ENCODE measurements at regions not wholly inside any gene's neighbourhood (a gene's known extent, or its start where the extent isn't known, plus 50 kb on each side); places are given as distances from the start of the nearest gene placed in this dataset.
"Not testable (repeated sequence)": the region's sequence is repeated elsewhere in the genome, so short reads cannot be mapped to it uniquely, and the experiment has no call there.

DNA sequence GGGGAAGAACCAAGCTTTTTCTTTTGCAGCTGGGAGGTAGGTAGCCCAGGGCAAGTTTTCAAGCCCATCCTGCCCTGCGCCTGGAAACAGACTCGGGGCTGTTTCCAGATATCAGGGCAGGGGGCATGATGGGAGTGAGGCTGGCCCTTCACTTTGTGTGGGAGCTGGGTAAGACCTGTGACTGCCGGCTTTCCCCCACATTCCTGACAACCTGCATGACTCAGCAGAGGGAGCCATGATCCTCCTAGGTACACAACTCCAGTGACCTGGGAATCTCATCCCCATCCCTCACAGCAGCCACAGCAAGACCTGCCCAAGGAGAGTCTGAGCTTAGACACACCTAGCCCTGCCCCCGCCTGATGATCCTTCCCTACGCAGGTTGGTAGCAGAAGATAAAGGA lies 280.8 kb downstream of the SOX4 start:
- no peak overlapping the region for H3K4me3 ChIP-seq (ENCODE audit: low read depth, low read length)

DNA sequence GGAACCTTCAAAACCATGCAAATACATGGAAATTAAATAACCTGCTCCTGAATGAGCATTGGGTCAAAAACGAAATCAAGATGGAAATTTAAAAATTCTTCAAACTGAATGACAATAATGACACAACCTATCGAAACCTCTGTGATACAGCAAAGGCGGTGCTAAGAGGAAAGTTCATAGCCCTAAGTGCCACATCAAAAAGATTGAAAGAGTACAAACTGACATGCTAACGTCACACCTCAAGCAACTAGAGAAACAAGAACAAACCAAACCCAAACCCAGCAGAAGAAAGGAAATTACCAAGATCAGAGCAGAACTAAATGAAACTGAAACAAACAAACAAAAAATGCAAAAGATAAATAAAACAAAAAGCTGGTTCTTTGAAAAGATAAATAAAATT lies 283.5 kb downstream of the SOX4 start:
- H3K4me3 ChIP-seq (ENCODE audit: low read depth, low read length) = not testable (repeated sequence)

DNA sequence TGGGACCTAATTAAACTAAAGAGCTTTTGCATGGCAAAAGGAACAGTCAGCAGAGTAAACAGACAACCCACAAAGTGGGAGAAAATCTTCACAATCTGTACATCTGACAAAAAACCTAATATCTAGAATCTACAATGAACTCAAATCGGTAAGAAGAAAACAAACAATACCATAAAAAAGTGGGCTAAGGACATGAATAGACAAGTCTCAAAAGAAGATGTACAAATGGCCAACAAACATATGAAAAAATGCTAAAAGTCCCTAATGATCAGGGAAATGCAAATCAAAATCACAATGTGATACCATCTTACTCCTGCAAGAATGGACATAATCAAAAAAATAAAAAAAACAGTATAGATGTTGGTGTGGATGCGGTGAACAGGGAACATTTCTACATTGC lies 286.7 kb downstream of the SOX4 start:
- H3K4me3 ChIP-seq (ENCODE audit: low read depth, low read length) = not testable (repeated sequence)

DNA sequence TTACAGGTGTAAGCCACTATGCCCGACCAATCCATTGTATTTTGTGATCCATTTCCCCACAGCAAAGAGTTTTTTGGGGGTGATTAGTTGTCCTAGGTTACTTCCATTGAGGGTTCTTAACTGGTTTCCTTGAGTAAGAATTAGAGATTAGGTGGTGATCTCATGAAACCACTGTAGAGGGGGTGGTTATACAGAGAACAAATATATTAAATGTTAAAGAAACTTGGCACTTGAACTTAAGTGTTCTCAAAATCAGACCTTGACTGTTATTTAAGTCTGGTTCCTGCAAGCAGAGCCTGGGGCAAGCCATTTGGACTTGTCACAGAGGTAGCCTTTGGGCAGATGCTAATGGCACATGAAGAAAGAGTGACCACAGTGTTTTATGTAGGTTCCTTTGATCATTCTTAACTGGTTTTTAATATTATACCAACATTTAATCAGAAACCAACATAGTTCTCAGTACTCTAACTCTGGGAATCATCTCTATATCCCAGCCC lies 288.5 kb downstream of the SOX4 start:
- no peak overlapping the region for H3K4me3 ChIP-seq (ENCODE audit: low read depth, low read length)

DNA sequence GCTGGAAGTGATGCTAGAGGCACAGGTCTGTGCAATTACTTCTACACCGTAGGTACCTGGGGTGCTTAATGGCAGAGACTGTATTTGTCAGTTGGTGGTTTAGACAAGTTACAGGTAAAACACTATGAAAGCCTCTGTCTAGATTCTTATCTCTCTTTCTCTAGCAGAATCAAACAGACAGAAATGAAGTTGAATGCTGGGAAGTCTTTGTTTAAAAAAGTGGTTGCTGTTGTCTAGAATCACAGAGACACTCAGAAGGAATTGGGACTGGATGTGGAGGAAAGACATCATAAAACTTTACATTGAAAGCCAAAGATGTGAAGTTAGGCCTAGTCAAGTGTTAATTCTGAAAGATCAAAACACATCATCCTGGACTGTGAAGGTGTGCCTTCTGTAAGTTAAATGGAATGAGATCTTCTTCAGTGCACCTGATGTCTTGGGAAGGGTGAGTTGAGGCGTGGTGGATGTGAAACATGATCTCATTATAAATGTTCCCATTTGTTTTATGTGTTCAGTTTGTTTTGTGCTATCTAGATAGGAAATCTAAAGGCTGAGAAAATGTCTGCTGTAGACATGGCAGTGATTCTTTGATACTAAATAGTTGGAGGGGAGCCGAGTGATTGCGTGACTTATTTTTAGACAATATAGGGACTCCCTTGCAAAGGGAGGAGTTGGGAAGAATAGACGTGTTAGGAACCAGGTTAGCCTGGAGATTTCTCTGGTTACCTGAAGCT lies 290.2 kb downstream of the SOX4 start:
- no peak overlapping the region for H3K4me3 ChIP-seq (ENCODE audit: low read depth, low read length)

DNA sequence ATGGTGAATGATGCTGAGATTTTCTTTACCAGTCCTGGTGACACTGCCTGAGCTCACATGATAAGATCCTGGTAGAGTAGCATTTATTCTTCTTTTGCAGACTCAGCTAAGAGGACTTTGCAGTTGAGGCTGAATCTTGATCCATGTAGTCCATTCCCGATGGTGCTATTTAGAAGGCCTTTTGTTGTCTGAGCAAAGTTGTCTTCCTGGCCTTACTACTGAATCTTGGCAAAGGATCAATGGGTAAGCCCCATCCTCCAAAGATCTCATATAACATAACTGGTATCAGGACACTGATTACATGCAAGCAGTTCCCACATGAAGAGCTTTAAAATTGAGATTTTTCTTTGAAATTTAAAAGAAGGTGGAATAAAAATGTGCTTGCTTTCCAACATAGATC lies 291.6 kb downstream of the SOX4 start:
- H3K4me3 ChIP-seq (ENCODE audit: low read depth, low read length) = no peak overlapping the region

DNA sequence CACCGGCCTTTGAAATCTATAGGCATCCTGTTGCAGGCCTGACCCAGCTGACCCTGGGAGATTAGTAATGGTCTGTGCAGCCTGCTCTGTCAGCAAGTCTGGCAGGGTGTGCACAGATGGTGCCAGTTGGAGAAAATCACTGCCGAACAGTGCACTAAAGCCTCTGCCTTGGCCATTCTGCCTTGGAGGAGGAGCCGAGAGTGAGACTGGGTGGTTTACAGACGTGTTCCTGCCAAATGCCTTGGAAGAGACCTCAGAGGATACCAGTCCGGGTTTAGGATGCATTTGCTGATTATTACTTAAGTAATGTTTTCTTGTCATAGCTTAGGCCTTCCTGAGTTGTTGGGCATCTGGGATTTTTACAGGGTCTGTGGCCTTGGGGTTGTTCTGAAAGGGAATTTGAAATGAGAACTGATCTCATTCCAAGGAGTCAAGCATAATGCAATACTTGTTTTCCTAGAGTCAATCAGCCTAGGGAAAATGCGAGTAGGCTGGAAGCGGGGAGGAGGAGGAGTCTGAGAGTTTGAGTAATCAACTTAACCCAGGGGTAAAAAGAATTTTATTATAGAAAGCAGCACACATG lies 292.1 kb downstream of the SOX4 start:
- H3K4me3 ChIP-seq (ENCODE audit: low read depth, low read length) = no peak overlapping the region

DNA sequence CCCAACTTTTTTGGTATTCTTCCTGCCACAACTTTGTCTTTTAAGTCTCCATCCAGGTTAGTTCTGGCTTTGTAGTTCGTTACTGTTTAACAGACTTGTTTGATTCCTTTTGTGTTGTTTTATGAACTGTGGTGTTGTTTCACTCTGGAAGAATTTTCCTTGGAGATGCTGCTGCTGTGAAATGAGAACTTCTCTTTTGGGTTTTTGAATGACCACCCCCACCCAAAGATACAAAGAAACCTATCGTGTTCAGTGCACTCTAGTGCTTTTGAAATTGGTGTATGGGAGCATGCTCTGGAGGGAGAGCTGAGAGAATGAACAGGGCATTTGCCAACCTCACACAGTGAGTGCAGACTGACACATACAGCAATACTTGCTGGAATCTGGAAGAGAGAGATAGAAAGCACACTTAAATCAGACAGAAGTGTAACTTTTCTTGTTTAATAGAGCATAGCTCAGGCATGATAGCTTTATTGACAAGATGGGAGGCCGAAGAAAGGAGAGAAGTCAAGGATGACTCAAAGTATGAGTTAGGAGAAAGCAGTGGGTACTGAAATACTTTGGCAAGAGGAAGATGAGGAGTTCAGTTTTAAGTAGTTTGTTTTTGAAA lies 293.1 kb downstream of the SOX4 start:
- no peak overlapping the region for H3K4me3 ChIP-seq (ENCODE audit: low read depth, low read length)

DNA sequence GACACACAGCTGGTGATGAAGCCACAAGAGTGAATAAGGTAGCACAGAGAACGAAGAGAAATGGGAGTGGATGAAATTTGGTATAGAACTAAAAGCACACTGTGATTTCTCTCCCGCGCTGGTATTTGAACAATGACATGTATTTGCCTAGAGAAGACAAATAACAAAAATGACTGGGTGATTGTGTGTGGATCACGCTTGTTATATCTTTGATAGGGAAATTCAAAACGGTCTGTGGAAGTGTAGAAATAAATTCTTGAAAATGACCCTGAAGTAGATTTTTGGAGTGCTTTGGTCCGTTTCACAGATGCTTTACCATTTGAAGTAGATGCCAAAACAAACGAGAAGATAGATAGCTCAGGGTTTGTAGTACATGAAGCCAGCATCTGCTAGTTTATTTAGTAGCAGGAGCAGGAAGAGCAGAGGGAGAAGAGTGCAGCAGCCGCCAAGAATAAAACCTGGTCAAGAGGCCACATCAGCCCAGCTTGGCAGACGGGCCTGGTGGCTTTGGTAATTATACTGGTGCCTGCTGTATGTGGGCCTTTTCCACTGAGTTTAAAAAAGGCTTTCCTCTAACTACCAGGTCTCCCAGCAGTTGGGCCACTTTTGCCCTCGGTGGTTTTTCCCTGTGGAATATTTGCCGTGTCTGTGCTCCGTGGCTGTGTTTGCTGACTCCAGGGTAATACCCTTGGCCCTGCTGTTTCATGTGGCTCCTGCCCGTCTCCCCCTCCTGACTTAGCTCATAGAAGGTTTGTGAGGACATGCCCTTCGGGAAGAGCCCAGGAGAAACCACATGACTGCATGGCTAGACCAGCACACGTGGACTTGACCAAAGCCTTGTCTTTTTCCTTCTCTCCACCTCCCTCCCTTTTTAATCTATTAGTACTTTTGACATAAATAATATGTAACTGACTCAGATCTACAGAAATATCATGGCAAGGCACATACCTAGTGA lies 294.0 kb downstream of the SOX4 start:
- H3K4me3 ChIP-seq (ENCODE audit: low read depth, low read length) = no peak overlapping the region

DNA sequence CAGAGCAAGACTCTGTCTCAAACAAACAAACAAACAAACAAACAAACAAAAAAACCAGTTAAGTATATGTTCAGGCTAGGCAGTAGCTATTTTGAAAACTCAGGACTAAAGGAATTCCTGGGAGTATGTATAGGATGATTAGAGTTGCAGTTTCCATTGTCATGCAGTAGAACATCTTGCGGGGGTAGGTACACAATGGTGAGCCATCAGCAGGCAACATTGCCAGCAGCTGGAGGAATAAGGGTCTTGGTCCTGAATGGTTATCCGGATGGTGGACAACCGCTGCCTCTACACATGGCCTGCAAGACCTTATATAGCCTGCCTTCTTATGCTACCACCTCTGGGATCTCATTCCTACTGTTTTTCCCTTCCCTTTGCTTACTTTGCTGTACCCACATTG lies 297.5 kb downstream of the SOX4 start:
- H3K4me3 ChIP-seq (ENCODE audit: low read depth, low read length) = no peak overlapping the region

DNA sequence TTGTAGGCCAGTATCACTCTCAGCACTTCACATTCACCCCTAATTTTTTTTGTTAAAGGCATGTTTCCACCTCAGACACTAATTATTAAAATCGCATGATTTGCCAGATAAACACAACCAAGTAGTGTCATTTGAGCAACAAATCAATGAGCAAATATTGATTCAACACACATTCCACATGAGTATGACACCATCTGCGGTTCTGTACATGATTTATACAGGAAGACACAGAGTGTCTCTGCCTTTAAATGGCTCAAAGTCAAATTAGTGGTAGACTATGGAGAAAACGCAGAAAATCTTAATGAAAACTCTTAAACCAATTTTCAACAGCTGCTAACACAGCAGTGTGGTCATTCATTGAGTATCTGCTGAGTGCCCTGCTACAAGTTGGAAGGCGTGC lies 300.2 kb downstream of the SOX4 start:
- H3K4me3 ChIP-seq (ENCODE audit: low read depth, low read length) = no peak overlapping the region

DNA sequence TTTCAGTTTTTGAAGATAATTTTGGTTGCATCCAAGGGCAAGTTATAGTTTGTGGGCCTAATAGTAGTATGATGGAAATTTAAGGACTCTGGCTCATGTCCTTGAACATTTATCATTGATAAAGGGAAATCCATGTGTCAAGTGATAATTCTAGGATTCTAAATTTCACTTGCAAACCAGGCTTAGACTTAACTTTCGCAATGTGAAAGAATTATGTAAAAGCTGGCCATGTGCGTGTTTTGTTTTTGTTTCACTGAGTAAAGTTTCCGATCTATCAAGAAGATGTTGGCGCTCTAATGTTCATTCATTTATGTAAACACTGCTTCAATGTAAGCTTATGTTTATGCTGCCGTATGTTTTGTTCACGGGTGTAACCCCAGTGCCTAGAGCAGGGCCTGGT lies 302.0 kb downstream of the SOX4 start:
- H3K4me3 ChIP-seq (ENCODE audit: low read depth, low read length) = no peak overlapping the region

DNA sequence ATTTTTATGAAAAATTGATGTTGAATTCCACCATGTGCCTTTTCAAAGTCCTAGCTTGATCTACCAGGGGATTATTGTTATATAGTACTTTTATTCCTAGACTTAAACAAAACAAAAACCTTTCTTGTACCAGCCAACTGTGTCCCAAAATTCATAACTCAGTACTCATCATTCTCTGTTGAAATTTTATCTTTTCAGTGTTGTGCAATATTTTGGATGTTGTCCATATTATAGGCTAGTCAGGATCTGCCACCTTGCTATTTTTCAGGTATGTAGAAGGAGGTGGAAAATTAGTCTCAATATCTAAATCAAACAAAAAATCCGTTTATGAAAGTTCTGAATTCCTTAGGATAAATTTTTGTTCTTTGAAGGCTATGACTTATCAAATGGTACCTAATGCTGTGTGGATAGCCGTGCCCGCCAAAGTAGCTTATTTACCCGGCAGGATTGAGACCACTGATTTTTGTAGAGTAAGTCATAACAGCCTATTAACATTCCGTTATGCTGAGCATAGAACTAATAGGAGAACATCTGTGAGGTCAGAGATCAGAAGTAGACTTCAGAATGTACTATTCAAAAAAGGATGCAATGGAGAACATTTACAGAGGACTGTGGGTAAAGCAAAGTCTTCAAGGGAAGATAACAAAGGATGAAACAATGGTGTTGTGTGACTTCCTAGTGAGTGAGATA lies 304.7 kb downstream of the SOX4 start:
- no peak overlapping the region for H3K4me3 ChIP-seq (ENCODE audit: low read depth, low read length)

DNA sequence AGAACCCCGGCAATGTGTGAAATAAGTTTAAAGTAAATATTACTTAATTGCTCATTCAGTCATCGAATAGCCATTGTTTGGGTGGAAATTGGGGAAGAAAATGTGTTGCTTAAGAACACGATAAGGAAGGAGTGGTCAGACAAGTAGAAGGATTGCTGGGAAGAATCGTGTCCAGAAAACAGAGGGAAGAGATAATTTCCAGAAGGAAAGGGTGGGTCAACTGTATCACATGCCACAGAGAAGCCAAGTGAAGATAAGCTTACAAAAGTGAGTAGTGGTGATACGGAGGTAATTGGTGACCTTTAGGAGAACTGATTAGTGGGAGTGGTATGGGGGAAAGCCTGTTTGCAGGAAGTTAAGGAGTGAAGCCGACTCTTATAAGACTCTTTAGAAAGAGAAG lies 306.2 kb downstream of the SOX4 start:
- no peak overlapping the region for H3K4me3 ChIP-seq (ENCODE audit: low read depth, low read length)

DNA sequence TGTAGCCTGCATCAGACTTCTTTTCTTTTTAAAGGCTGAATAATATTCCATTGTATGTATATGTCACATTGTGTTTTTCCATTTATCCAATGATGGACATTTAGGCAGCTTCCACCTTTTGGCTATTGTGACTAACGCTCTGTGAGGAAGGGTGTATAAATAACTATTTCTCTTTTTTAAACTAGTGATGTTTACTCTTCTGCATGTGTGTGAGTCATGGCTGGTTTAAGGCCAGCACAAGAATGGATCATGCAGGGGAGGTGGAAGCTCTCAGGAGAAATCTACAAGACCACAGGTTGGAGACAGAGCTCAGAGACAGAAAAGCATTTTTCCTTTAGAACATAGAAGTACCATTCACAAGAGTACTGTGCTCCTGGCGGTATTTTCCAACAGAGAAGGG lies 307.2 kb downstream of the SOX4 start:
- no peak overlapping the region for H3K4me3 ChIP-seq (ENCODE audit: low read depth, low read length)

DNA sequence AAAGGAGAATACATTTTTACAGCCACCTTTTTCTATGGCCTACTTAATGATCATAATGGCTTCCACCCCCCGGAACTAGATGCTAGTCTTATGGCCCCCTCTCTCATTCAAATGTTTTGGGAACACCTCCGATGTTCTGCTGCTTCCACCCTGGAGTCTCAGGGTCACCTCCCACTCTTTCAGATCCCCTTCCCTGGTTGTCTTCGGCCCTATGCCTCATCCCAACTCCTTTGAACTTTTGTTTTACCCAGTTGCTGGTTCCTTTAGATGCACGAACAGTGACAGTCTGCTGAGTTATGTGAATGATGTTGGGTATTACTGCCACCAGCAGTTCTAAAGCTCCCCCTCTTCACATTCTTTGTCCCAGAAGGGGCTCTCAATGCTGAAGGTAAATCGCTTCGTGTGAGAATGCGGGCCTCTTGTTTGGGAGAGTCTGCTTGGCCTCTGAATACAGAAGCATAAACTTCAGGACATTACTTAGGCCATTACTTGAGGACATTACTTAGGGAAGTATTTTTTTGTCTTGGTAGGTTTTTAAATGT lies 309.1 kb downstream of the SOX4 start:
- no peak overlapping the region for H3K4me3 ChIP-seq (ENCODE audit: low read depth, low read length)

DNA sequence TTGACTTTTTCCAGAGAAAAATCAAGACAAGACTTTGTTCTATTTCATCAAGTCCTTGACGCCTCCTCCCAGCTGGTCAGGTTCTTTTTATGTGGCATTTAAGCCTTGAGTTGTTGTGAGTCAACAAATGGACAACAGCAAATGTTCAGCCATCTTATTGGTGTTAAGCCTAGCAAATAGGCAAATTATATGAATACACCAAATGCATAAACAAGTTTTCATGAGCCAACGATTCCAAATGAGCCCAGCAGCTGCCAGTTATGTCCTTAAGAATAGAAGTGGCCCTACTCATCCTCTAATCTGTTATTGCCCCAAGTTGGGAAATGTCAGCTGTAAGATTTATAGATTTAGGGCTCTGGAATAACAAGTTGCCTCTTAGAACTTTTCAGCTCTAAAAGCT lies 312.0 kb downstream of the SOX4 start:
- no peak overlapping the region for H3K4me3 ChIP-seq (ENCODE audit: low read depth, low read length)

DNA sequence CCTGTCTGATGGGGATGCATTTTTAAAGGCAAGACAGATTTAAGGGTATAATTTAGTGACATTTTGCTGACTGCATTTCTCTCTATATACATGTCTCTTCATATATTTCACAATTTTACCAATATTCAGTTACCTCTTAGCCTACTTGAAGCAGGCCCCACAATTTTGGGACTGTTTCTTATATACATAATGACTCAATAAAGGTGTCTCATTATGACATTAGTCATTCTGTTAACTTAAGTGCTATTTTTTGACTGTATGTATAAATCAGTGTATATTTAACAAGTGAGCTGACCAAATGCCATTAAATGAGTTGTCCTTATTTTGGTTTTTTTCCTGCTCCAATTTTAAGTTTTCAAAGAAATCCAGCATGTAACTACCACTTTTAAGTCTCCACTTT lies 313.3 kb downstream of the SOX4 start:
- no peak overlapping the region for H3K4me3 ChIP-seq (ENCODE audit: low read depth, low read length)

DNA sequence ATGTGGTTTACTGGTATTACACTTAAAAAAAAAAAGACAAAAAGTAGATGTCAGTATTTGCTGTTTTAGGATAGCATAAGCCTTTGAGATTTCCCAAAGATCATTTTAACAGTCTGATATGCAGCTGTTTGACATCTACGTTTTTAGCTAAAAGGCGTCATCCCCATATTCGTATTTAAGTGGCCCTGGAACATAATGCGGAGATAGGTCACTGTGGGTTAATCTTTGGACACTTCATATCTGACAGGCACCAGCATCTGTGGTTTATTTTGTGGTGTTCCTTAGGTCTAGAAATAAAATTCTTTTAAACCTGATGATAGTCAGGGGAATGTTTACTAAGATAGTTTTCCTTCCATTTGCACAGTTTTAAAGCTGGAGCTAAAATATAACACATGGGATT lies 313.7 kb downstream of the SOX4 start:
- H3K4me3 ChIP-seq (ENCODE audit: low read depth, low read length) = no peak overlapping the region

DNA sequence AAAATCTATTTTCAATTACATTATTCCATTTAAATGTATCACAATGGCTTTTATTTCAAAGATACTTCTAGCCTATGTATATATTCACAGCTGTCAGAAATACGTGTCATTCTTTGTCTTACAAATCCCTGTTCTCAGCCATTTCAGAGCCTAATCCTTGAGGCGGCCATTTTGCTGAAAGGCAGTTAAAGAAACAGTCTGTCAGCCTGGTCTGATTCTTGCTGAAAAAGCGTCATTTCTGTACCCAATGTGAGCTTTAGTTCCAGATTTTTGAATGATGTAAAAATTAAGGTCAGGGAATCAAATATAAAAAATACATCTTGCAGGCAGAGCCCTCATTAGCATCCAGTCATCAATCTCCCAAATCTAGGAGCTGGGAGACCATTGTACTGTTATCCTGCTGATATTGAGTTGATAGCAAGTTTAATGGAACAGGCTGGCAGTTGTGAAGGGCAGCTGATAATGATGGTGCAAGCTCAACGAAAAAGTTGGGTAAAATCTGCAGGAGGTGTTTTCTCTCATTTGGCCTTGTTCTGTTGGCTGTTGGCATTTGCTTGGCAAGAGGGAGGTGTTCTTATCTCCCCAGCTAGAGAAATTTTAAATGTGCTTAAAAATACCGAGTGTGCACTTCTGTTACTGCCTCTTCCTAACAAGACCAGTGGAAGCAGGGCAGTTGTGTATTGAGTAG lies 314.8 kb downstream of the SOX4 start:
- H3K4me3 ChIP-seq (ENCODE audit: low read depth, low read length) = no peak overlapping the region
